GM19023 (cell line): ENCODE measurements at regions not wholly inside any gene's neighbourhood (a gene's known extent, or its start where the extent isn't known, plus 50 kb on each side); places are given as distances from the start of the nearest gene placed in this dataset.
A peak's percentile ranks its signal among the peaks of the same experiment; 100 is the strongest.

Source experiments
- ATAC-seq: cut with Tn5 transposase; IDR thresholded peaks from one replicate; pipeline ENCODE4 v1.9.1; 2021; ENCODE audit warnings: mild to moderate bottlenecking, moderate library complexity; ENCODE audit not compliant: unreplicated experiment

- ATAC-seq = no peak
These were observed 262.7 kb downstream of the CHL1 start for GRCh38 chr3:459311-459670.

GRCh38 chr3:461006-461405 lies 264.4 kb downstream of the CHL1 start:
- no peak for ATAC-seq

- no peak for ATAC-seq
These were observed 266.3 kb downstream of the CHL1 start for GRCh38 chr3:462851-463250.

GRCh38 chr3:463252-464192 lies 267.0 kb downstream of the CHL1 start:
- ATAC-seq = peak; percentile 99

GRCh38 chr3:464255-464654 lies 267.7 kb downstream of the CHL1 start:
- ATAC-seq = no peak

- peak; percentile 30 for ATAC-seq
These were observed 271.6 kb downstream of the CHL1 start for GRCh38 chr3:468172-468571.

GRCh38 chr3:473033-473800 lies 276.7 kb downstream of the CHL1 start:
- no peak for ATAC-seq

GRCh38 chr3:474828-475227 lies 278.3 kb downstream of the CHL1 start:
- no peak for ATAC-seq

GRCh38 chr3:480070-480469 lies 283.5 kb downstream of the CHL1 start:
- ATAC-seq = no peak

GRCh38 chr3:481111-481510 lies 284.5 kb downstream of the CHL1 start:
- ATAC-seq = no peak

- ATAC-seq = no peak
These were observed 285.1 kb downstream of the CHL1 start for GRCh38 chr3:481680-482079.

GRCh38 chr3:482479-482878 lies 285.9 kb downstream of the CHL1 start:
- ATAC-seq = no peak

- ATAC-seq = no peak
These were observed 287.8 kb downstream of the CHL1 start for GRCh38 chr3:484341-484740.

- ATAC-seq = no peak
These were observed 291.1 kb downstream of the CHL1 start for GRCh38 chr3:487614-488013.

- ATAC-seq = no peak
These were observed 296.2 kb downstream of the CHL1 start for GRCh38 chr3:492586-493316.

GRCh38 chr3:494190-494589 lies 297.6 kb downstream of the CHL1 start:
- ATAC-seq = no peak

- no peak for ATAC-seq
These were observed 301.9 kb downstream of the CHL1 start for GRCh38 chr3:498487-498886.

GRCh38 chr3:499001-499761 lies 302.6 kb downstream of the CHL1 start:
- ATAC-seq = no peak

GRCh38 chr3:502486-502885 lies 305.9 kb downstream of the CHL1 start:
- no peak for ATAC-seq

- ATAC-seq = no peak
These were observed 316.7 kb downstream of the CHL1 start for GRCh38 chr3:513301-513700.

- ATAC-seq = no peak
These were observed 317.6 kb downstream of the CHL1 start for GRCh38 chr3:514192-514591.
